Endometrium (tissue), 2 donors: ENCODE measurements at regions not wholly inside any gene's neighbourhood (a gene's known extent, or its start where the extent isn't known, plus 50 kb on each side); places are given as distances from the start of the nearest gene placed in this dataset.
"Not testable (repeated sequence)": the region's sequence is repeated elsewhere in the genome, so short reads cannot be mapped to it uniquely, and the experiment has no call there.

ENCODE experiments used
- FAIRE-seq: peaks from 2 replicates; lab custom pipeline; 2012; peaks lifted over from hg19 to GRCh38; lab: Jason Lieb, UNC
- donor health status: control.
- donor health status: control.

GRCh38 chr1:87398641-87399040 lies 70.0 kb downstream of the LMO4 start:
- FAIRE-seq = no peak

DNA sequence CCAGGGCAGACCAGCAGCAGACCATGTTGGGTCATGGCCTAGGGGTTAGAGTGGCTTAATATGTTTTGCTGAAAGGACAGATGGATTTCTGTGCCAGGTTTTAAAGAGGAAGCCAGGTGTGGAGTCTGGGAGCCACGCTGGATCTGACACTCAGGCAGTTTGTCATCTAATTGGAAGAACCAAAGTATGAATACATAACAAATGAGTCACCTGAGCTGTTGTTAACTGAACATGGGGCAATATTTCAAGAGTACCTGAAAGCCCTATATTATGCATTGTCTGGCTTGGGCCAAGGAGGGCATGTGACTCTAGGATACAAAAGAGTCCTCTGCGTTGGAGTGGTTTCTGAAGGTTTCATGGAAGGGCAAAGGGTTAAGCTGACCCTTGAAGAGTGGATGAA lies 70.6 kb downstream of the LMO4 start:
- FAIRE-seq = no peak

DNA sequence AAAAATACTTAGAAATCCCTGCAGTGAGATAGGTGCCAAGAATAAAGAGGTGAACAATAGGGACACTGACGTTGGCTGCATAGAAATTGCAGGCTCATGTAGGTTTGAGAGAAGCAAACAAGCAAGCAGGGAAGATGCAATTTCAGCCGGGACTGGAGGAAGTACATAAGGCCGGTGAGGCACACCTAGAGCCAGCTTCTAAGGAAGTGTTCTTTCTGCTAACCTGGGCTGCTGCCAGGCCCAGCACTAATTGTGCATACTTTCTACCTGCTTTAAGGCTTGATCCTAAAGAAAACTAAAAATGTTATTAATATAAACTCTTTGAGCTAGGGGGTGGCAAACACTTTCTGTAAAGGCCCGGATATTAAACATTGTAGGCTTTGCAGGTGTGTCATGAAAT lies 71.0 kb downstream of the LMO4 start:
- FAIRE-seq = no peak

DNA sequence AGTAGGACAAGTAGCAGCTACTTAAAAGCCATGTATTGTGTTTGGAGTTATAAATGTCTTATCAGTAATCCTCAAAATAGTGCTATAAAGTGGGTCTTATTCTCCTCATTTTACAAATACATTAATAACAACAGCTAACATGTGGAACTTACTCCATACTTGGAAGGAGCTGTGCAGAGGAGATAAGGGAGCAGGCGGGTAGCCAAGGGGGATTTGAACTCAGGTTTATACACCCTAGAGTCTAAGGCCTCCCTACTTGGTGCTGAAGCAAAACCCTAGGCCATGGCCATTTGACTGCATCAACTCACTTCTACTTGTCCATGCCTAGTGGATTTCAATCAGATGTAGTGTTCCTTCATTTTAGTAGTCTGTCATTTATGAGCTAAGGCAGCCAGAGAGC lies 72.1 kb downstream of the LMO4 start:
- no peak for FAIRE-seq

DNA sequence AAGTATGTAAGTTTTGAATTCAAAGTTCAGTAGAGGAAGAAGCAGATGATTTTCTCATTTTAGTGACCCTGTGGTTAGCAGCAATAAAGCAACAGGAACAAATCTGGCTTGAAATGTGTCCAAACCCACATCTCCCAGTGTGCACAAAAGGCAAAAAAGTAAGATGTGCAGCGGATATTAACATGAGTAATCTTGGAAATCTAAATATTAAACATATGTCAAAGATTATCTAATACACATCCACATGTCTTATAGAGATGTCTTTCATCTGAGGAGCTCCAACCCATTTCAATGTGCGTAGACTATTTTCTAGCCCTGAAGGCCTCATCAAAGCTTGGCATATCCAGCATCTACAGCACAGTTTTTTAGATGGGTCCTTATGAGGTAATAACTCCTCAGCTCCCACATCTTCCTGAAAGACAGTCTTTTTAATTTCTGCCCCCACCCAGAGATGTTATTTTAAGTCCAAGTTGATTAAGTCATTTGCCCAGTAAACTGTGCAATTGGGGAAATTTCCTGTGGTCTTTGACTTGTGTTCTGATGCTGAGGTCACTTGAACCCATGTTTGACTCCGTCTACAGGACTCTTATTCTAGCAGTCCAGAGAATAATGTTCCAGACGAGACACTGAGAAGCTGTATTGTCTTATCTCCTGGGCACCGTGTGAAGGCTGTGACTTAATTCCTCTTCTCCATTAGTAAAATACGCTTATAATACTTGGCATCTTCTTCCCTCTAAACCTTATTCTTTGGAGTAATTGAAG lies 73.7 kb downstream of the LMO4 start:
- peak; percentile 82 for FAIRE-seq

- no peak for FAIRE-seq
Measured at GRCh38 chr1:87403061-87403820, 74.6 kb downstream of the LMO4 start.

- FAIRE-seq = no peak
Measured at GRCh38 chr1:87404296-87404695, 75.6 kb downstream of the LMO4 start.

DNA sequence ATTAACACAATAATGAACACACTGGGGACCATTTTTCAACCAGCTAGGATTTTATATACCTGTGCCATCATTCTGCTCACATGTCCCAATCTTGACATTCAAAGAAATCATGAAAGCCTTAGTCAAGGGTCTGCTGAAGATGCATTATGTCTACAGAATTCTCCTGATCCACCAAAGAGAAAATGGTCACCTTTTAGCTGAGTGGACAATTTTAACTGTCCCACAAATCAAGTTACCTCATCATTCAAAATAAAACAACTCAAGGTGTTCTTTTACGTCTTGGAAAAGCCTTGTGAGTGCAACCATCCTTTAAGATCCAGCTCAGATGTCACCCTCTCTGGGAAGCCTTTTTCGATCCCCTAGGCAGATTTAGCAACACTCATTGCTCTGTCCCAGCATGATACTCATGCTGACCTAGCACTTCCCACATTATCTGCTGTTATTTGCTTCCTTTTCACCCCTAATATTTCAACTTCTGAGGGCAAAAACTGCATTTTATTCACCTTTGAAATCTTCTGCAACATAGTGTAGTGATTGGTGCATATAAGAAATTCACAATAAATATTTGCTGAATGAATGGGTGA lies 80.1 kb downstream of the LMO4 start:
- no peak for FAIRE-seq

- no peak for FAIRE-seq
Measured at GRCh38 chr1:87410776-87411480, 82.2 kb downstream of the LMO4 start.

- not testable (repeated sequence) for FAIRE-seq
Measured at GRCh38 chr1:87413846-87414245, 85.2 kb downstream of the LMO4 start.

DNA sequence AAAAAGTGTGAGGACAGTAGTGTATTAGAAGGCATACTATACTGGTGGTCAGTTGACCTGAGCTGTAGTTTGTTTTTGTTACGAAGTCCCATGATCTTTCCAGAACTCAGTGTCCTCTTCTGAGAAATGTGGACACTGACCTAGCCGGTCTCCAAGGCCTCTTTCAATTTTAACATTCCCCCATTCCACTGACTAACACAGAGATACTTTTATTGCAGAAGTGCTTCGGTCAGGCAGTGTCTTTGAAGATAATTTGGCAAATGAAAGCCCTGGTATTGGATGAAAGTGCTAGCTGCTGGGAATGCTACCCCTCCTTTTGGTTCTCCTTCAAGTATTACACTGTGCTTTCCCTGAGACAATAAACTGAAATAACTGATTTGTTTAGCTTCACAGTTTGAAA lies 89.4 kb downstream of the LMO4 start:
- FAIRE-seq = peak; percentile 97

- FAIRE-seq = no peak
Measured at GRCh38 chr1:87421809-87422208, 93.1 kb downstream of the LMO4 start.

GRCh38 chr1:87424541-87424940 lies 95.9 kb downstream of the LMO4 start:
- no peak for FAIRE-seq

DNA sequence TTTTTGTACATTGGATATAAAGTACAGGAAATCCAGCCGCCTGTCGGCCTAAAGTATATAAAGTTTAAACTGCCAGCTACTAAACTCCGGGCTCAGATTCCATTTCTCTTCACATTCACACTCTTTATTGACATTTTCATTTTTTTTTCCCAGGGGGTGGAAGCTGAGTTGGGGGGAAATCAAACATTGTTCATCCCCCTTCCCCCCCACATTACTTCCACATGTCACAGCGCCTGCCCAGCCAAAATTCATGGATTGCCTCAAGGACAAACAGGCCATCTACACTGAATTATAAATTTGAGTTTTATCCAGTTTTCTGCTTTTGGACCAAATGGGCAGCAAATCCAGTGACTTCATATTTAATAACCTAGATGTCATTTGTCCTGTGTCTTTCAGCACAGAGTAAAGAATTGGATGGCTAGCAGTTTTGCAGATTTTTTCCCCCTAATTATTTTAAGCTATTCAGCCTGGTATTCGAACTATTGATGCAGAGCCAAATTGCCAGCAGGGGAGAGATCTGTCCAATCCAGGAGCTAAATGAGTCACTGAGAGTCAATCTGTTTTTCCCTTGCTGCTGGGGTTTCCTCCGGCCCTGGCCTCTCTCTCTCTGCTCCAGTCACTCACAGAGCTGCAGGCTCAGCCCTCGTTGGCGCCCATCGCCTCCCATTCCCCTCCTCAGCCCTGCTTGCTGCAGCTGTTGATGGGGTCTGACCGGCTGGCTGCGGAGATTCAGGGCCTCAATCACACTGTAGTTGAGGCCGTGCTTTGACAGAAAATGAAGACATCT lies 98.0 kb downstream of the LMO4 start:
- FAIRE-seq = no peak

DNA sequence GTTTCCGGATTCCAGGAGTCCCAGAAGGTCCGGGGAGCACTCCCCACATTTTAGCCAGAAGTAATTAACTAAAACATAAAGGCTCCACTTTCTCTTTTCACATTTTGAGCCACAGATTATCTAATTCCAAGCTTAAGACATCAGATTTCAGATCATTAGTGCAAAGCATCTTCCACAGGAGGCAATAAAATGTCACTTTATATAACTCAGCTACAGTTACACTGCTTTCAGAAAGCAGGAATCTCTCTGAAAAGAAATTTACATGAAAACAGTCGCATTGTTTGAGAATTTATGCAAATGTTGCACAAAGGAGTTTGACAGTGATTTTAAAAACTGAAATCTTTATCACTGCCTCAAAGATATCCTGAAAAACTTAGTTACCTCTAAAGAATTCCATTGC lies 99.7 kb downstream of the LMO4 start:
- FAIRE-seq = no peak

- no peak for FAIRE-seq
Measured at GRCh38 chr1:87428883-87429282, 100.2 kb downstream of the LMO4 start.

DNA sequence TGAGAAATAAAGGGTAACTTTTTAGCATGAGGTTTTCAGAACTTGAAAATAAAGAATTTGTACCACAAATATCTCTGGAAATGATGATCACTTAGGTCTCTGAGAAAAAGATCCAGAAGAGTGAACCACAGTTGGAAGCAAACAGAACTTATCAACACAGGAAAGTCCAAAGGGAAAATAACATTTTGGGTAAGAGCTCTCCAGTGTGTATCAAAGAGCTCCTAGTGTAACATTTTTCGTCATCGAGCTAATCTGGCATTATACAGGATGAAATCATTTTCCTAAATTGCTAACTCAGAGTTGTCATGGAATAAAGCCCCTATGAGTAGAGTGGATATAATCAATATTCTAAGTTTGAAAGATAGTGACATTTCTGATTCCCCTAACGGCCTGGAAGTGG lies 104.0 kb downstream of the LMO4 start:
- FAIRE-seq = no peak

- not testable (repeated sequence) for FAIRE-seq
Measured at GRCh38 chr1:87433101-87433500, 104.4 kb downstream of the LMO4 start.

DNA sequence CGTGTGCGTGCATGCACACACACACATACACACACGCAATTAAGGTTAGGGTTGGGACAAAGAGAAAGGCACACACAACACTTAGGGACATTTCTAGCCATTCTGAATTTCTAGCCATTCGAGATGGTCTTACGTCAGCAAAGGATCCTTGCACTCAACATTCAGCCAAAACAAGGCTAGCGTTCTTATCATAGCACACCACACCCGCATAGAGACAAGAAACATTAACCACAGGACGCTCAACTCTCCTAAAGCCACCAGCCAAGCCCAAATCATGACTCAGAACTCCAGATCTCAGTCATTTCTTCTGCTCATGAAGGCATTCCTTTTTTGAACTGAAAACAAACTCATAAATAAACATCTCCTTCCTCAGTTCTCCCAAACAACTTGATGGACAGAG lies 106.8 kb downstream of the LMO4 start:
- no peak for FAIRE-seq

DNA sequence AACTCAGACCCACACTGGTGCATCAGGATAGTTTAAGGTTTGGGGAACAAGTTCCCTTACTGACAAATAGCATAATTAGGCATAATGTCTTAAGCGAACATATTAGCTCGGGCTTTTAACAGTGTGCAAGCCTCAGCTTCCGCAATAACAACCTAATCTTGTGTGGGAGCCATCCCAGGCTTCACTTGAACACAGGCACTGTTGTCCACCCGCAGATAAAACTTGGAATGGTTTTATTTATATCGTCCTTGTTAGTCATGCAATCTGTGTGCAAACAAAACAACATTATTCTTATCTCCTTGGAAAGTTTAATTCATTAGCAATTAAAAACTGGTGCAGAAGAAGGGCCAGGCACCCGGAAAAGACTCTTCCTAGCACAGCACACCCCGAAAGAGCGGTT lies 107.4 kb downstream of the LMO4 start:
- peak; percentile 55 for FAIRE-seq

- FAIRE-seq = no peak
Measured at GRCh38 chr1:87436534-87436933, 107.9 kb downstream of the LMO4 start.
